SU-DHL-6 (cell line): ENCODE measurements at regions not wholly inside any gene's neighbourhood (a gene's known extent, or its start where the extent isn't known, plus 50 kb on each side); places are given as distances from the start of the nearest gene placed in this dataset.

Experiments
- CTCF ChIP-seq: fragments of 200-600 bp; sonication (generic); IDR thresholded peaks from one replicate; pipeline ENCODE4 v1.5.1; 2017; ENCODE audit warnings: antibody characterized with exemption, mild to moderate bottlenecking, low read length, moderate library complexity; ENCODE audit not compliant: insufficient read depth, poor library complexity, severe bottlenecking
- EZH2phosphoT487 ChIP-seq: fragments of 200-600 bp; sonication (generic), shearing (Covaris generic); conservative IDR thresholded peaks from 2 replicates; pipeline ENCODE4 v1.6.1; 2018; ENCODE audit warnings: mild to moderate bottlenecking, antibody characterized with exemption, low read length, moderate library complexity, mixed read lengths

GRCh38 chr4:133868856-133869255 lies 332.7 kb downstream of the PABPC4L start:
- TF ChIP-seq CTCF (no peak), EZH2phosphoT487 (no peak)
